ENCODE measurements at regions not wholly inside any gene's neighbourhood (a gene's known extent, or its start where the extent isn't known, plus 50 kb on each side); places are given as distances from the start of the nearest gene placed in this dataset.

- H2BK12ac ChIP-seq (ENCODE audit: low read depth, low read length): no peak overlapping the region
- no peak overlapping the region for H3K14ac ChIP-seq (ENCODE audit: insufficient read length)
- ChIA-PET POLR2A (ENCODE audit: partially characterized antibody) (interaction anchor here (1.3 kb wide), 1 partner anchor 13 kb away, joined by 4 read pairs; no protein-coding TSS in a partner anchor), CTCF (ENCODE audit: partially characterized antibody) (interaction anchor here (2.0 to 8.8 kb wide), 2 partner anchors 13 kb away, joined by 8 to 91 read pairs; no protein-coding TSS in a partner anchor)
- H3K56ac ChIP-seq (replicated peaks; ENCODE audit: insufficient read length, low read depth, low read length): no peak overlapping the region
- 87% methylated on average over 1 of the region's 1 CpG; no CpG with 5 or more reads in 1 of the 2 experiments for WGBS, 2 experiments (ENCODE audit: extremely low coverage in 1 of 2, insufficient coverage in 1 of 2, insufficient read length in 1 of 2, insufficient replicate concordance in 2 of 2, low coverage in 1 of 2, low lambda C conversion rate in 2 of 2, missing lambda C conversion rate in 1 of 2)
- no peak overlapping the region for H3K9ac ChIP-seq (replicated peaks in 1 of 4; ENCODE audit: extremely low read depth in 1 of 4, low read depth in 3 of 4, low read length in 3 of 4)
- H3K18ac ChIP-seq (ENCODE audit: extremely low read depth, low read length): no peak overlapping the region
- no peak for FAIRE-seq
- no peaks in the 10 kb centered on the region for H3K4me1 ChIP-seq (replicated peaks in 1 of 4; ENCODE audit: control insufficient read depth in 3 of 4, insufficient read depth in 4 of 4, low read length in 3 of 4)
- no peaks in the 10 kb centered on the region for H3K79me2 ChIP-seq (ENCODE audit: control insufficient read depth in 1 of 2, insufficient read depth in 2 of 2, low read length in 2 of 2)
- H3K4me3 ChIP-seq (ENCODE audit: extremely low read depth in 1 of 4, insufficient read depth in 2 of 4, low read depth in 3 of 4, low read length in 4 of 4): no peak overlapping the region
- no peak overlapping the region for H2BK20ac ChIP-seq (ENCODE audit: low read length)
- peaks cover 0 to 2% of the 10 kb centered on the region in 2 experiments for H4K20me1 ChIP-seq (replicated peaks in 1 of 2; ENCODE audit: control insufficient read depth in 1 of 2, insufficient read depth in 2 of 2, low read length in 2 of 2)
- H3K23me2 ChIP-seq (ENCODE audit: low read depth, low read length): no peaks in the 10 kb centered on the region
- no peak overlapping the region for H2BK120ac ChIP-seq (replicated peaks; ENCODE audit: low read depth, low read length)
- no peaks in the 10 kb centered on the region for H3K79me1 ChIP-seq (ENCODE audit: low read depth, low read length)
- no peak overlapping the region for H3K4me2 ChIP-seq (ENCODE audit: insufficient read depth in 1 of 2, low read depth in 2 of 2, low read length in 2 of 2)
- TF ChIP-seq POU5F1 (IDR thresholded peaks at IDR 0.05; ENCODE audit: low read depth, low read length) (no peak), MAFK (IDR thresholded peaks at IDR 0.05; ENCODE audit: low read depth, low read length) (no peak), BRCA1 (IDR thresholded peaks at IDR 0.05; ENCODE audit: low read depth, low read length) (no peak), GABPA (IDR thresholded peaks at IDR 0.05; ENCODE audit: borderline replicate concordance, insufficient read depth, low read length) (no peak)
- H2AFZ ChIP-seq (ENCODE audit: low read length): no peak overlapping the region
- H4K5ac ChIP-seq (ENCODE audit: insufficient read length, low read depth, low read length): no peak overlapping the region
- no peaks in the 10 kb centered on the region for H3K36me3 ChIP-seq (ENCODE audit: control insufficient read depth in 2 of 4, insufficient read depth in 4 of 4, low read length in 3 of 4)
- H3K27ac ChIP-seq (ENCODE audit: low read depth, low read length): no peak overlapping the region
- H4K91ac ChIP-seq (replicated peaks; ENCODE audit: insufficient read length, low read length): no peak overlapping the region
- DNase-seq (ENCODE audit: low read depth in 1 of 2, low spot score in 2 of 2): no peak
- peaks cover 56 to 83% (median 76%) of the 10 kb centered on the region in 4 experiments for H3K27me3 ChIP-seq (replicated peaks in 1 of 4; ENCODE audit: control insufficient read depth in 3 of 4, extremely low read depth in 1 of 4, insufficient read depth in 3 of 4, low read length in 3 of 4)
- no peak overlapping the region for H3K23ac ChIP-seq (ENCODE audit: insufficient read length)
- H4K8ac ChIP-seq (ENCODE audit: extremely low read depth, insufficient read depth, low read length): no peak overlapping the region
- no peak overlapping the region for H2BK15ac ChIP-seq (ENCODE audit: low read length)
- H3K9me3 ChIP-seq (ENCODE audit: insufficient read depth in 2 of 2, low read depth in 1 of 2, low read length in 1 of 2): no peaks in the 10 kb centered on the region
- no peak overlapping the region for H3K4ac ChIP-seq (replicated peaks; ENCODE audit: insufficient read length, low read depth, low read length)
- H2AK5ac ChIP-seq (ENCODE audit: low read depth, low read length): no peak overlapping the region
- H2BK5ac ChIP-seq (ENCODE audit: low read depth, low read length): no peak overlapping the region
Observed at GRCh38 chr22:22169923-22170322, 74.7 kb upstream of the VPREB1 start.
